ENCODE measurements at regions not wholly inside any gene's neighbourhood (a gene's known extent, or its start where the extent isn't known, plus 50 kb on each side); places are given as distances from the start of the nearest gene placed in this dataset.

GRCh38 chr9:80163889-80164288 is 592.1 kb downstream of the TLE4 start:
- TF ChIP-seq CTCF (IDR thresholded peaks at IDR 0.05) (no peak), POLR2A (IDR thresholded peaks at IDR 0.05) (no peak), POLR2AphosphoS5 (IDR thresholded peaks at IDR 0.05) (no peak)
